CD8-positive, alpha-beta memory T cell (primary cell): ENCODE measurements at regions not wholly inside any gene's neighbourhood (a gene's known extent, or its start where the extent isn't known, plus 50 kb on each side); places are given as distances from the start of the nearest gene placed in this dataset.

Source experiments
- CTCF ChIA-PET: fragments of 350-600 bp; sonication (Branson Sonifier 250); formaldehyde crosslinking; loops from one replicate; lab custom pipeline; 2021; ENCODE audit warnings: antibody characterized with exemption; lab: Charles Lee
- POLR2A ChIA-PET: fragments of 350-600 bp; sonication (Branson Sonifier 250); formaldehyde crosslinking; loops from one replicate; lab custom pipeline; 2021; ENCODE audit warnings: antibody characterized with exemption; lab: Charles Lee
- DNase-seq, 5 donors: peaks; one replicate each; pipeline versions ENCODE4 v3.0.0 to v3.0.0-alpha.2; 2020 to 2022; ENCODE audit warnings: mixed read lengths in 1 of 5
- H3K27ac ChIP-seq: one replicate; pipeline ENCODE4 v1.7.0; 2013; ENCODE audit warnings: low read depth, mild to moderate bottlenecking, low read length, moderate library complexity
- H3K27me3 ChIP-seq: 2 replicates; pipeline ENCODE4 v1.7.0; 2013; ENCODE audit warnings: low read length, mild to moderate bottlenecking; ENCODE audit not compliant: insufficient read depth, poor library complexity, severe bottlenecking
- H3K36me3 ChIP-seq: 2 replicates; pipeline ENCODE4 v1.7.0; 2013; ENCODE audit warnings: mild to moderate bottlenecking, low read length, moderate library complexity; ENCODE audit not compliant: insufficient read depth
- H3K4me1 ChIP-seq: 2 replicates; pipeline ENCODE4 v1.7.0; 2013; ENCODE audit warnings: mild to moderate bottlenecking, low read length, moderate library complexity; ENCODE audit not compliant: insufficient read depth
- H3K4me3 ChIP-seq: 2 replicates; pipeline ENCODE4 v1.7.0; 2013; ENCODE audit warnings: mild to moderate bottlenecking, low read length
- H3K9me3 ChIP-seq: 2 replicates; pipeline ENCODE4 v1.7.0; 2013; ENCODE audit warnings: mild to moderate bottlenecking, low read length
- H3K27ac Mint-ChIP-seq, 8 donors: one replicate each; pipeline ENCODE4 v1.8.0; 2020 to 2021; ENCODE audit warnings: mixed read lengths in 8 of 8, mild to moderate bottlenecking in 6 of 8, inconsistent platforms in 3 of 8, moderate library complexity in 3 of 8
- H3K27me3 Mint-ChIP-seq, 2 donors: one replicate each; pipeline ENCODE4 v1.8.0; 2020 to 2021; ENCODE audit warnings: mixed read lengths in 2 of 2, mild to moderate bottlenecking in 1 of 2, moderate library complexity in 1 of 2
- H3K36me3 Mint-ChIP-seq, 3 donors: one replicate each; pipeline ENCODE4 v1.8.0; 2020 to 2021; ENCODE audit warnings: mixed read lengths in 3 of 3, inconsistent platforms in 1 of 3, mild to moderate bottlenecking in 1 of 3
- H3K4me1 Mint-ChIP-seq, 3 donors: one replicate each; pipeline ENCODE4 v1.8.0; 2020 to 2021; ENCODE audit warnings: mixed read lengths in 3 of 3, inconsistent platforms in 1 of 3, mild to moderate bottlenecking in 1 of 3
- H3K4me3 Mint-ChIP-seq, 7 donors: one replicate each; pipeline ENCODE4 v1.8.0; 2020 to 2021; ENCODE audit warnings: mixed read lengths in 7 of 7, mild to moderate bottlenecking in 6 of 7, moderate library complexity in 4 of 7, inconsistent platforms in 2 of 7
- H3K9me3 Mint-ChIP-seq, 5 donors: one replicate each; pipeline ENCODE4 v1.8.0; 2020 to 2022; ENCODE audit warnings: mixed read lengths in 5 of 5, mild to moderate bottlenecking in 3 of 5, moderate library complexity in 2 of 5, inconsistent platforms in 1 of 5

- POLR2A ChIA-PET, result no interaction called here
- H3K9me3 Mint-ChIP-seq, result peaks cover 0 to 6% (median 0%) of the 10 kb centered on the region in 5 donors
These were observed 528.2 kb downstream of the ZIC1 start for GRCh38 chr3:147937341-147937740.

GRCh38 chr3:147937891-147938290 is 528.7 kb downstream of the ZIC1 start:
- Histone ChIP-seq H3K4me1 (no peaks in the 10 kb centered on the region), H3K27ac (no peak overlapping the region), H3K4me3 (no peak overlapping the region), H3K36me3 (no peaks in the 10 kb centered on the region), H3K9me3 (no peaks in the 10 kb centered on the region), H3K27me3 (no peaks in the 10 kb centered on the region)
- no peak for DNase-seq
- no peaks in the 10 kb centered on the region for H3K36me3 Mint-ChIP-seq
- no peak overlapping the region for H3K27ac Mint-ChIP-seq
- ChIA-PET CTCF (no interaction called here), POLR2A (no interaction called here)
- H3K4me3 Mint-ChIP-seq, result no peak overlapping the region
- H3K4me1 Mint-ChIP-seq, result no peaks in the 10 kb centered on the region
- peaks cover 0 to 8% (median 0%) of the 10 kb centered on the region in 5 donors for H3K9me3 Mint-ChIP-seq
- H3K27me3 Mint-ChIP-seq, result no peaks in the 10 kb centered on the region

More at GRCh38 chr3:147937341-147937740, 528.2 kb downstream of the ZIC1 start:
- no peak for DNase-seq
- H3K4me1 Mint-ChIP-seq, result no peaks in the 10 kb centered on the region
- CTCF ChIA-PET, result no interaction called here
- Histone ChIP-seq H3K4me3 (no peak overlapping the region), H3K36me3 (no peaks in the 10 kb centered on the region), H3K9me3 (no peaks in the 10 kb centered on the region), H3K27me3 (no peaks in the 10 kb centered on the region), H3K27ac (no peak overlapping the region), H3K4me1 (no peaks in the 10 kb centered on the region)
- no peak overlapping the region for H3K27ac Mint-ChIP-seq
- no peak overlapping the region for H3K4me3 Mint-ChIP-seq
- H3K36me3 Mint-ChIP-seq, result no peaks in the 10 kb centered on the region
- no peaks in the 10 kb centered on the region for H3K27me3 Mint-ChIP-seq

- Mint-ChIP-seq H3K27ac (no peak overlapping the region), H3K4me3 (no peak overlapping the region), H3K27me3 (no peaks in the 10 kb centered on the region), H3K4me1 (no peaks in the 10 kb centered on the region), H3K36me3 (no peaks in the 10 kb centered on the region), H3K9me3 (peaks cover 0 to 8% (median 3%) of the 10 kb centered on the region in 5 donors)
- POLR2A ChIA-PET, result no interaction called here
- no peaks in the 10 kb centered on the region for H3K4me1 ChIP-seq
- H3K27me3 ChIP-seq, result no peaks in the 10 kb centered on the region
- no peak overlapping the region for H3K27ac ChIP-seq
- DNase-seq, result no peak
- H3K36me3 ChIP-seq, result no peaks in the 10 kb centered on the region
- no peaks in the 10 kb centered on the region for H3K9me3 ChIP-seq
- H3K4me3 ChIP-seq, result no peak overlapping the region
- CTCF ChIA-PET, result no interaction called here
These were observed 530.3 kb downstream of the ZIC1 start for GRCh38 chr3:147939425-147939824.

- no peak overlapping the region for H3K4me3 ChIP-seq
- no peaks in the 10 kb centered on the region for H3K27me3 Mint-ChIP-seq
- no peaks in the 10 kb centered on the region for H3K36me3 Mint-ChIP-seq
- H3K27ac ChIP-seq, result no peak overlapping the region
- H3K4me1 Mint-ChIP-seq, result no peaks in the 10 kb centered on the region
- H3K27ac Mint-ChIP-seq, result no peak overlapping the region
- CTCF ChIA-PET, result no interaction called here
- no peak for DNase-seq
- H3K27me3 ChIP-seq, result no peaks in the 10 kb centered on the region
- H3K4me1 ChIP-seq, result no peaks in the 10 kb centered on the region
- peaks cover 0 to 8% (median 3%) of the 10 kb centered on the region in 5 donors for H3K9me3 Mint-ChIP-seq
- POLR2A ChIA-PET, result no interaction called here
- no peak overlapping the region for H3K4me3 Mint-ChIP-seq
- no peaks in the 10 kb centered on the region for H3K36me3 ChIP-seq
- H3K9me3 ChIP-seq, result no peaks in the 10 kb centered on the region
These were observed 530.7 kb downstream of the ZIC1 start for GRCh38 chr3:147939839-147940238.

GRCh38 chr3:147940405-147941193 is 531.4 kb downstream of the ZIC1 start:
- no peaks in the 10 kb centered on the region for H3K36me3 Mint-ChIP-seq
- H3K4me3 Mint-ChIP-seq, result no peak overlapping the region
- Histone ChIP-seq H3K27ac (no peak overlapping the region), H3K36me3 (no peaks in the 10 kb centered on the region), H3K9me3 (no peaks in the 10 kb centered on the region), H3K4me1 (no peaks in the 10 kb centered on the region), H3K27me3 (no peaks in the 10 kb centered on the region), H3K4me3 (no peak overlapping the region)
- ChIA-PET CTCF (no interaction called here), POLR2A (no interaction called here)
- DNase-seq, result no peak
- no peaks in the 10 kb centered on the region for H3K27me3 Mint-ChIP-seq
- no peaks in the 10 kb centered on the region for H3K4me1 Mint-ChIP-seq
- H3K9me3 Mint-ChIP-seq, result peaks cover 0 to 5% (median 4%) of the 10 kb centered on the region in 5 donors
- H3K27ac Mint-ChIP-seq, result no peak overlapping the region

GRCh38 chr3:147941969-147942368 is 532.8 kb downstream of the ZIC1 start:
- Histone ChIP-seq H3K9me3 (no peaks in the 10 kb centered on the region), H3K27me3 (no peaks in the 10 kb centered on the region), H3K4me1 (no peaks in the 10 kb centered on the region), H3K4me3 (no peak overlapping the region), H3K27ac (no peak overlapping the region), H3K36me3 (no peaks in the 10 kb centered on the region)
- H3K9me3 Mint-ChIP-seq, result peaks cover 5 to 7% (median 6%) of the 10 kb centered on the region in 5 donors
- H3K27me3 Mint-ChIP-seq, result no peaks in the 10 kb centered on the region
- no peaks in the 10 kb centered on the region for H3K36me3 Mint-ChIP-seq
- ChIA-PET POLR2A (no interaction called here), CTCF (no interaction called here)
- no peak for DNase-seq
- H3K4me3 Mint-ChIP-seq, result no peak overlapping the region
- H3K27ac Mint-ChIP-seq, result no peak overlapping the region
- no peaks in the 10 kb centered on the region for H3K4me1 Mint-ChIP-seq

- no peaks in the 10 kb centered on the region for H3K4me1 ChIP-seq
- POLR2A ChIA-PET, result no interaction called here
These were observed 534.2 kb downstream of the ZIC1 start for GRCh38 chr3:147943265-147943945.

GRCh38 chr3:147945968-147946519 is 536.9 kb downstream of the ZIC1 start:
- no peak overlapping the region for H3K27ac ChIP-seq
- ChIA-PET POLR2A (no interaction called here), CTCF (no interaction called here)
- no peaks in the 10 kb centered on the region for H3K36me3 ChIP-seq
- H3K9me3 ChIP-seq, result no peaks in the 10 kb centered on the region
- no peak overlapping the region for H3K4me3 ChIP-seq
- H3K27me3 ChIP-seq, result no peaks in the 10 kb centered on the region
- Mint-ChIP-seq H3K27ac (no peak overlapping the region), H3K4me3 (no peak overlapping the region), H3K36me3 (no peaks in the 10 kb centered on the region), H3K4me1 (no peaks in the 10 kb centered on the region), H3K9me3 (peaks cover 4 to 25% (median 5%) of the 10 kb centered on the region in 5 donors), H3K27me3 (no peaks in the 10 kb centered on the region)
- no peaks in the 10 kb centered on the region for H3K4me1 ChIP-seq
- DNase-seq, result no peak

More at GRCh38 chr3:147943265-147943945, 534.2 kb downstream of the ZIC1 start:
- no peak for DNase-seq
- Histone ChIP-seq H3K36me3 (no peaks in the 10 kb centered on the region), H3K4me3 (no peak overlapping the region), H3K27ac (no peak overlapping the region), H3K9me3 (no peaks in the 10 kb centered on the region), H3K27me3 (no peaks in the 10 kb centered on the region)
- no peaks in the 10 kb centered on the region for H3K27me3 Mint-ChIP-seq
- H3K27ac Mint-ChIP-seq, result no peak overlapping the region
- CTCF ChIA-PET, result no interaction called here
- H3K9me3 Mint-ChIP-seq, result peaks cover 5 to 15% (median 6%) of the 10 kb centered on the region in 5 donors
- H3K4me3 Mint-ChIP-seq, result no peak overlapping the region
- H3K36me3 Mint-ChIP-seq, result no peaks in the 10 kb centered on the region
- no peaks in the 10 kb centered on the region for H3K4me1 Mint-ChIP-seq
